K562 (cell line): ENCODE measurements at regions not wholly inside any gene's neighbourhood (a gene's known extent, or its start where the extent isn't known, plus 50 kb on each side); places are given as distances from the start of the nearest gene placed in this dataset.

Experiments used
- ATF7 ChIP-seq: fragments of 450-650 bp; IDR thresholded peaks from 2 replicates; pipeline ENCODE4 v1.7.1; 2014; ENCODE audit warnings: mild to moderate bottlenecking, moderate library complexity
- DDX20 ChIP-seq: fragments of 450-650 bp; IDR thresholded peaks from 2 replicates; pipeline ENCODE4 v1.6.1; 2016; ENCODE audit warnings: missing genetic modification characterization, low read depth, mild to moderate bottlenecking, missing compliant biosample characterization, moderate library complexity
- NR0B1 ChIP-seq: fragments of 450-650 bp; IDR thresholded peaks from one replicate; pipeline ENCODE4 v1.6.1; 2018; ENCODE audit warnings: mild to moderate bottlenecking, moderate library complexity; ENCODE audit not compliant: partially characterized antibody
- SMAD3 ChIP-seq: fragments of 450-650 bp; formaldehyde crosslinking; conservative IDR thresholded peaks from 2 replicates; pipeline ENCODE4 v1.4.0; 2020; ENCODE audit warnings: mild to moderate bottlenecking
- TAF7 ChIP-seq: fragments of 450-650 bp; IDR thresholded peaks from 2 replicates; pipeline ENCODE4 v1.6.1; 2016; ENCODE audit warnings: missing genetic modification characterization, missing compliant biosample characterization
- ZKSCAN1 ChIP-seq: fragments of 150-350 bp; IDR thresholded peaks from 2 replicates; pipeline ENCODE4 v1.6.1; 2016; ENCODE audit warnings: low read depth, low read length
- TF ChIP-seq, protein P1 (sequence below): sonication (generic); formaldehyde crosslinking; IDR thresholded peaks from 2 replicates; pipeline ENCODE4 v1.8.1; 2023; ENCODE audit warnings: missing genetic modification reagents, mild to moderate bottlenecking, borderline replicate concordance

DNA sequence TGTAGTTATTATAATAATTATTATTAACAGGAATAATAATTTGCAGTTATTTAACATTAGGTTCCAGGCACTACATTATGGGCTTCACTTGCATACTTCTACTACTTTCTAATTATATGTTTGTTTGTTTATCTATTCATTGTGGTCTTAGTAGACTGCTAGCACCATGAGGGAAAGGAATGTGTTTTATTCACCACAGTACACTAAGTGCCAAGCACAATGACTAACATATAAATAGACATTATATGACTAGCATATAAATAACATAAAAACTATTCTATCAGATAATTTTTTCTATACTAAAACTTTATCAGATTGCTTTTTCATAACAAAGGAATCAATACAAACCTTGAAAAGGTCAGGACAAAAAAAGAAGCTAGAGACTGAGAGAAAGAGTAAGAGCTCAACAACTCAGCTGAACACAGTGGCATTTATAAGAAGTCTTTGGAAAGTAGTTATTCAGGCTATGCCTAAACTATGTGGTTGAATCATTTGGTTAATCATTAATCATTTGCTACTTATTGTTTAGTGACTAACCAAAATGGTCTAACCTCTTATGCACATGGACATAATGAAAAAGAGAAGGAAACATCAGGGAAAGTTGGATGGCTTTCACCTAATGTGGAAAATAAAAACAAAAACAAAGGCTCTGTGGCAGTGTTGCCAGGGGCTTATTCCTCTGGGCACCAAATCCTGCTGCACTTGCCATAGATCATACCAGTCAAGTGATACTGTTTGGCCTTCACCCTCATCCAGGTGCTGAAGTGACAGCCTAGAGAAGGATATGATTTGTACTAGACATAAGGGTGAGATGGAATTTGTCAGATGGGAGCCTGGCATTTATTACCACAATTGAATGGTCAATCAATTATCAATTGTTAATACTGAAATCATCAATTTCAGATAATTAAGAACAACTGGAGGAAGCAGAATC lies 174.9 kb downstream of the ETAA1 start (continued):
- TF ChIP-seq DDX20 (no peak), SMAD3 (CRISPR knock-in tag) (no peak), ATF7 (no peak), NR0B1 (no peak), TAF7 (tag) (no peak), ZKSCAN1 (no peak)
- TF ChIP-seq, protein P1, sequence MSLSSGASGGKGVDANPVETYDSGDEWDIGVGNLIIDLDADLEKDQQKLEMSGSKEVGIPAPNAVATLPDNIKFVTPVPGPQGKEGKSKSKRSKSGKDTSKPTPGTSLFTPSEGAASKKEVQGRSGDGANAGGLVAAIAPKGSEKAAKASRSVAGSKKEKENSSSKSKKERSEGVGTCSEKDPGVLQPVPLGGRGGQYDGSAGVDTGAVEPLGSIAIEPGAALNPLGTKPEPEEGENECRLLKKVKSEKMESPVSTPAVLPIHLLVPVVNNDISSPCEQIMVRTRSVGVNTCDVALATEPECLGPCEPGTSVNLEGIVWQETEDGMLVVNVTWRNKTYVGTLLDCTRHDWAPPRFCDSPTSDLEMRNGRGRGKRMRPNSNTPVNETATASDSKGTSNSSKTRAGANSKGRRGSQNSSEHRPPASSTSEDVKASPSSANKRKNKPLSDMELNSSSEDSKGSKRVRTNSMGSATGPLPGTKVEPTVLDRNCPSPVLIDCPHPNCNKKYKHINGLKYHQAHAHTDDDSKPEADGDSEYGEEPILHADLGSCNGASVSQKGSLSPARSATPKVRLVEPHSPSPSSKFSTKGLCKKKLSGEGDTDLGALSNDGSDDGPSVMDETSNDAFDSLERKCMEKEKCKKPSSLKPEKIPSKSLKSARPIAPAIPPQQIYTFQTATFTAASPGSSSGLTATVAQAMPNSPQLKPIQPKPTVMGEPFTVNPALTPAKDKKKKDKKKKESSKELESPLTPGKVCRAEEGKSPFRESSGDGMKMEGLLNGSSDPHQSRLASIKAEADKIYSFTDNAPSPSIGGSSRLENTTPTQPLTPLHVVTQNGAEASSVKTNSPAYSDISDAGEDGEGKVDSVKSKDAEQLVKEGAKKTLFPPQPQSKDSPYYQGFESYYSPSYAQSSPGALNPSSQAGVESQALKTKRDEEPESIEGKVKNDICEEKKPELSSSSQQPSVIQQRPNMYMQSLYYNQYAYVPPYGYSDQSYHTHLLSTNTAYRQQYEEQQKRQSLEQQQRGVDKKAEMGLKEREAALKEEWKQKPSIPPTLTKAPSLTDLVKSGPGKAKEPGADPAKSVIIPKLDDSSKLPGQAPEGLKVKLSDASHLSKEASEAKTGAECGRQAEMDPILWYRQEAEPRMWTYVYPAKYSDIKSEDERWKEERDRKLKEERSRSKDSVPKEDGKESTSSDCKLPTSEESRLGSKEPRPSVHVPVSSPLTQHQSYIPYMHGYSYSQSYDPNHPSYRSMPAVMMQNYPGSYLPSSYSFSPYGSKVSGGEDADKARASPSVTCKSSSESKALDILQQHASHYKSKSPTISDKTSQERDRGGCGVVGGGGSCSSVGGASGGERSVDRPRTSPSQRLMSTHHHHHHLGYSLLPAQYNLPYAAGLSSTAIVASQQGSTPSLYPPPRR, result no peak
